Stimulated activated memory B cell treated with anti-CD40 and anti-IgM and Interleukin-4, amounts not matched to agents 10 μg/mL and 1 μg/mL and 100 μg/mL, for 72 hours (primary cell): ENCODE measurements at regions not wholly inside any gene's neighbourhood (a gene's known extent, or its start where the extent isn't known, plus 50 kb on each side); places are given as distances from the start of the nearest gene placed in this dataset.
"Not testable (repeated sequence)": the region's sequence is repeated elsewhere in the genome, so short reads cannot be mapped to it uniquely, and the experiment has no call there.

Experiments used
- ATAC-seq: fragments of 150-1000 bp; cut with Tn5 transposase; 2 replicates; pipeline ENCODE4 v1.10.0; 2021
- H3K27ac Mint-ChIP-seq: one replicate; pipeline ENCODE4 v1.8.0; 2022; ENCODE audit warnings: mild to moderate bottlenecking, mixed read lengths
- H3K27me3 Mint-ChIP-seq: one replicate; pipeline ENCODE4 v1.8.0; 2022; ENCODE audit warnings: mixed read lengths
- H3K36me3 Mint-ChIP-seq: one replicate; pipeline ENCODE4 v1.8.0; 2022; ENCODE audit warnings: mixed read lengths
- H3K4me1 Mint-ChIP-seq: one replicate; pipeline ENCODE4 v1.8.0; 2022; ENCODE audit warnings: mixed read lengths
- H3K4me3 Mint-ChIP-seq: one replicate; pipeline ENCODE4 v1.8.0; 2022; ENCODE audit warnings: mild to moderate bottlenecking, moderate library complexity, mixed read lengths
- H3K9me3 Mint-ChIP-seq: one replicate; pipeline ENCODE4 v1.8.0; 2022; ENCODE audit warnings: mixed read lengths

- Mint-ChIP-seq H3K27ac (no peak overlapping the region), H3K36me3 (no peaks in the 10 kb centered on the region), H3K4me3 (no peak overlapping the region), H3K9me3 (peaks cover 2% of the 10 kb centered on the region), H3K27me3 (peaks cover 8% of the 10 kb centered on the region), H3K4me1 (no peaks in the 10 kb centered on the region)
- no peak for ATAC-seq
Measured at GRCh38 chr7:29619111-29619510, 55.5 kb downstream of the PRR15 start.

GRCh38 chr7:29619848-29620555 lies 56.4 kb downstream of the PRR15 start:
- no peak for ATAC-seq
- Mint-ChIP-seq H3K4me1 (no peaks in the 10 kb centered on the region), H3K27ac (no peak overlapping the region), H3K27me3 (peaks cover 17% of the 10 kb centered on the region), H3K4me3 (no peak overlapping the region), H3K36me3 (no peaks in the 10 kb centered on the region), H3K9me3 (peaks cover 2% of the 10 kb centered on the region)

DNA sequence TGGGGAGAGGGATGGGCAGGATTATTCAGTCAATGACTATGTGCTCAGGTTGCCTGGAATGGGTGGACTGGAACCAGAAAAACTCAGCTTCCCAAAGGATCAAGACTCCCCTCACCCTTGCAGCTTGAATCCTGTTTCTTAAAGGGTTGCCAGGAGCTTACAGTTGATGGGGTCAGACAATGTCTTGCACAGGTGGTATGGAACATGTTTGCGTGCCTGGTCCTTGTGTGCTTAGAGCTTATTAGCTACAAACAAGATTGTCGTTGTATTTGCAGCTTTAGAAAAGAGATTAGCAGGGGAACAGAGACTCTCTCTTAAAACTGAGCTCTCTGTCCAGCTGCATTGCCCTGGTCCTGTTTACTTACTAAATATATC lies 56.9 kb downstream of the PRR15 start:
- no peak for ATAC-seq
- Mint-ChIP-seq H3K27ac (no peak overlapping the region), H3K4me3 (no peak overlapping the region), H3K27me3 (peaks cover 23% of the 10 kb centered on the region), H3K9me3 (peaks cover 2% of the 10 kb centered on the region), H3K36me3 (no peaks in the 10 kb centered on the region), H3K4me1 (no peaks in the 10 kb centered on the region)

DNA sequence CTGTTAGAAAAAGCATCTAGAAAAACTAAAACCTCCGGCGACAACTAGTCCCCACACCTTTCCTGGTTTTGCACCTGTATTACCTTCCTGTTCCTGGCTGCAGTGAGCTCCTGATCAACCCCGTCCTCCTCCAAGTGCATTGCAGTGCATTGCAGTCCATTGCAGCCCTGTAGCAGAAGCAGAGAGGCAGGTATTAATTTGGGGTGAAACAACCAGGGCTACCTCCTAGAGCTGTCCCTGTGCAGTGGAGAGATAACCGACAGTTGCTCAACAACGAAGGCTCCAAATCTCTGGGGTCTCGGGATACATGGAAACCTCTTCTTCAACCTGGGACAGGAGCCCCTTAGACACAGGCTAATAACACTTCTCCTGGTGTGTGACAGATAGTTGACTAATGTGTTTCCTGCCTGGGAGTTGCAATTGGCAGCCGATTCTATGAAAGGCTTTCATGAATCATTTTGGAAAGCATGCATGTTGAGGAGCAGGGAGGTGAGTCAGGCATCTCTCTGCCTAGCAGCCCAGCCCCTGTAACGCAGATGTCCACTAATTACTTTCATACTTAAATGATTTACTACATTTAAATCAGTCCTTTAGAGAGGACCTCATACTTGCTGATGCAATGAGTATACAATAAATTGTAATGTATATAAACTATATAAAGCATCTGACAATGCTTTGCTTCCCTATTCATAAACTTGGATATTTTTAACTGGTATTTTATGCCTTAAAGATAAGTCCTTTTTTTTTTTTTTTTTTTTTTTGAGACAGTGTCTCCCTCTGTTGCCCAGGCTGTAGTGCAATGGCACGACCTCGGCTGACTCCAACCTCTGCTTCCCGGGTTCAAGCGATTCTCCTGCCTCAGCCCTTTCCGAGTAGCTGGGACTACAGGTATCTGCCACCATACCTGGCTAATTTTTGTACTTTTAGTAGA lies 59.0 kb downstream of the PRR15 start:
- H3K4me1 Mint-ChIP-seq, result no peaks in the 10 kb centered on the region
- ATAC-seq, result no peak

GRCh38 chr7:29623973-29624372 lies 60.3 kb downstream of the PRR15 start:
- no peaks in the 10 kb centered on the region for H3K9me3 Mint-ChIP-seq
- no peaks in the 10 kb centered on the region for H3K36me3 Mint-ChIP-seq
- no peak overlapping the region for H3K4me3 Mint-ChIP-seq
- H3K27ac Mint-ChIP-seq, result no peak overlapping the region
- H3K4me1 Mint-ChIP-seq, result no peaks in the 10 kb centered on the region
- ATAC-seq, result no peak
- H3K27me3 Mint-ChIP-seq, result peaks cover 43% of the 10 kb centered on the region

More for the DNA sequence above, 59.0 kb downstream of the PRR15 start:
- Mint-ChIP-seq H3K4me3 (no peak overlapping the region), H3K9me3 (no peaks in the 10 kb centered on the region), H3K36me3 (no peaks in the 10 kb centered on the region), H3K27ac (no peak overlapping the region), H3K27me3 (peaks cover 32% of the 10 kb centered on the region)

GRCh38 chr7:29626730-29627129 lies 63.1 kb downstream of the PRR15 start:
- H3K36me3 Mint-ChIP-seq, result no peaks in the 10 kb centered on the region

GRCh38 chr7:29627631-29628030 lies 64.0 kb downstream of the PRR15 start:
- Mint-ChIP-seq H3K36me3 (no peaks in the 10 kb centered on the region), H3K4me3 (no peak overlapping the region), H3K27ac (no peak overlapping the region), H3K9me3 (no peaks in the 10 kb centered on the region), H3K4me1 (no peaks in the 10 kb centered on the region), H3K27me3 (peaks cover 51% of the 10 kb centered on the region)
- no peak for ATAC-seq

More at GRCh38 chr7:29626730-29627129, 63.1 kb downstream of the PRR15 start:
- ATAC-seq, result no peak
- Mint-ChIP-seq H3K27me3 (peaks cover 51% of the 10 kb centered on the region), H3K27ac (no peak overlapping the region), H3K4me3 (no peak overlapping the region), H3K4me1 (no peaks in the 10 kb centered on the region), H3K9me3 (no peaks in the 10 kb centered on the region)

- Mint-ChIP-seq H3K4me3 (no peak overlapping the region), H3K27me3 (peaks cover 44% of the 10 kb centered on the region), H3K9me3 (no peaks in the 10 kb centered on the region), H3K4me1 (no peaks in the 10 kb centered on the region), H3K36me3 (no peaks in the 10 kb centered on the region), H3K27ac (no peak overlapping the region)
- ATAC-seq, result peak; percentile 31
Measured at GRCh38 chr7:29629507-29629906, 65.9 kb downstream of the PRR15 start.

GRCh38 chr7:29635067-29636008 lies 71.7 kb downstream of the PRR15 start:
- not testable (repeated sequence) for H3K9me3 Mint-ChIP-seq, H3K27me3 Mint-ChIP-seq, H3K4me1 Mint-ChIP-seq, ATAC-seq, H3K4me3 Mint-ChIP-seq, H3K27ac Mint-ChIP-seq, H3K36me3 Mint-ChIP-seq

- H3K27ac Mint-ChIP-seq, result no peak overlapping the region
- no peaks in the 10 kb centered on the region for H3K9me3 Mint-ChIP-seq
- H3K4me1 Mint-ChIP-seq, result no peaks in the 10 kb centered on the region
- H3K27me3 Mint-ChIP-seq, result peaks cover 7% of the 10 kb centered on the region
- ATAC-seq, result no peak
- no peak overlapping the region for H3K4me3 Mint-ChIP-seq
- H3K36me3 Mint-ChIP-seq, result no peaks in the 10 kb centered on the region
Measured at GRCh38 chr7:29636009-29636351, 72.3 kb downstream of the PRR15 start.

- no peak overlapping the region for H3K27ac Mint-ChIP-seq
- H3K4me1 Mint-ChIP-seq, result no peaks in the 10 kb centered on the region
- no peak for ATAC-seq
- no peaks in the 10 kb centered on the region for H3K36me3 Mint-ChIP-seq
- H3K4me3 Mint-ChIP-seq, result no peak overlapping the region
- H3K9me3 Mint-ChIP-seq, result no peaks in the 10 kb centered on the region
- H3K27me3 Mint-ChIP-seq, result peaks cover 16% of the 10 kb centered on the region
Measured at GRCh38 chr7:29637374-29637773, 73.7 kb downstream of the PRR15 start.

GRCh38 chr7:29638841-29639240 lies 75.2 kb downstream of the PRR15 start:
- H3K36me3 Mint-ChIP-seq, H3K4me1 Mint-ChIP-seq, H3K4me3 Mint-ChIP-seq, ATAC-seq, H3K27ac Mint-ChIP-seq, H3K9me3 Mint-ChIP-seq: not testable (repeated sequence)
- H3K27me3 Mint-ChIP-seq, result peaks cover 25% of the 10 kb centered on the region

DNA sequence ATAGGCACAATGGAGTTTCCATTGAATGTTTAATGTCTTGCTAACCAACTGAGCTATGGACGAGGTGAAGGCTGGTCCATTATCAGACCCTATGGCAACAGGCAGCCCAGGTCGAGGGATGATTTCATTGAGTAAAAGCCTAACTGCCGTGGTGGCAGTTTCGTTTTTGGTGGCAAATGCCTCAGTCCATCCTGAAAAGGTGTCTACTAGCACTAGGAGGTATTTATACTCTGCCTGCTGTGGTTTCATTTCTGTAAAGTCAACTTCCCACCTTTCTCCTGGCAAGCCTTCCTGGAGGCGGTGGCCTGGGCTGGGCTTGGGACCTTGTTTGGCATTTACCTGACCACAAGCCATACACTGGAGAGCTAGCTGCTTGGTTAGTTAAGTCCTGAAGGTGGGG lies 75.8 kb downstream of the PRR15 start:
- H3K4me1 Mint-ChIP-seq, result no peaks in the 10 kb centered on the region

DNA sequence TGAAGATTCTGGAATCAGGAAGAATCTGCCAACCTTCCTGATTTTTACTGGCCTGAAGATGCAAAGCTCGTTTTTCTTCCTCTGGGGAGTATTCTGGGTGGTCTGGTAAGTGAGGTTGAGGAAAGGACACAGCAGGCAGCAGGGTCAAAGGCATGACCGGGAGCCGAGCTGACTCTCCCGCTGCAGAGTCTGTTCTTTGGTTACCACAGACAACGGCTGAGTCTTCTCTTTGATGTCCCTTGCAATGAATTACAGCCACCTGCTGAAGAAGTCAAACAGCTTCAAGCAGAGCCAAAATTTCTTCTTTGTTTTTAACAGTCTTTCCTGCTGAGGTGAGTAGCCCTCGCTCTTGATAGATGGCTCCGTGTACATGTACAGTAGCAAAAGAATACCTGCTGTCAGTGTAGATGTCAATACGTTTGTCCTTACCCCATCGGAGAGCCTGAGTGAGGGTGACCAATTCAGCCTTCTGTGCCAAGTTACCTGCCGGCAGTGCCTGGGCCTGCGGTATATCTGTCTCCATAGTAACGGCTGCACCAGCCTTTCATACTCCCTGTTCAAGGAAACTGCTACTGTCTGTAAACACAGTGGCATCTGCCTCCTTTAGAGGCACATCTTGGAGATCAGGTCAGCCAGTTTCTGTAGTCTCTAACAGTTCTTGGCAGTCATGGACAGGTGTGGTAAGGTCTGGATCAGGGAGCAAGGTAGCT lies 76.4 kb downstream of the PRR15 start:
- H3K4me3 Mint-ChIP-seq, result no peak overlapping the region
- H3K27me3 Mint-ChIP-seq, result peaks cover 18% of the 10 kb centered on the region
- no peaks in the 10 kb centered on the region for H3K9me3 Mint-ChIP-seq
- no peak overlapping the region for H3K27ac Mint-ChIP-seq
- H3K36me3 Mint-ChIP-seq, result no peaks in the 10 kb centered on the region
- no peaks in the 10 kb centered on the region for H3K4me1 Mint-ChIP-seq
- no peak for ATAC-seq

More for the DNA sequence above, 75.8 kb downstream of the PRR15 start:
- H3K4me3 Mint-ChIP-seq, result no peak overlapping the region
- H3K27ac Mint-ChIP-seq, result no peak overlapping the region
- peaks cover 21% of the 10 kb centered on the region for H3K27me3 Mint-ChIP-seq
- ATAC-seq, result no peak
- H3K9me3 Mint-ChIP-seq, result no peaks in the 10 kb centered on the region
- H3K36me3 Mint-ChIP-seq, result no peaks in the 10 kb centered on the region
